Ishikawa (cell line): ENCODE measurements at regions not wholly inside any gene's neighbourhood (a gene's known extent, or its start where the extent isn't known, plus 50 kb on each side); places are given as distances from the start of the nearest gene placed in this dataset.

ENCODE experiments used
- CEBPB ChIP-seq: IDR thresholded peaks from 2 replicates; pipeline ENCODE4 v1.6.1; 2012
- CREB1 ChIP-seq: IDR thresholded peaks from 2 replicates; pipeline ENCODE4 v1.6.1; 2012; ENCODE audit warnings: low read depth
- EGR1 ChIP-seq: IDR thresholded peaks from 2 replicates; pipeline ENCODE4 v1.6.1; 2012
- EP300 ChIP-seq: IDR thresholded peaks from 2 replicates; pipeline ENCODE4 v1.6.1; 2012; ENCODE audit warnings: borderline replicate concordance
- FOXM1 ChIP-seq: IDR thresholded peaks from 2 replicates; pipeline ENCODE4 v1.6.1; 2012; ENCODE audit warnings: low read depth, borderline replicate concordance
- NFIC ChIP-seq: IDR thresholded peaks from 2 replicates; pipeline ENCODE4 v1.6.1; 2012
- RAD21 ChIP-seq: IDR thresholded peaks from 2 replicates; pipeline ENCODE4 v1.6.1; 2012; ENCODE audit warnings: low read depth
- TAF1 ChIP-seq: IDR thresholded peaks from 2 replicates; pipeline ENCODE4 v1.6.1; 2012; ENCODE audit warnings: low read depth, mild to moderate bottlenecking
- TCF12 ChIP-seq: IDR thresholded peaks from 2 replicates; pipeline ENCODE4 v1.6.1; 2012; ENCODE audit warnings: low read depth
- TEAD4 ChIP-seq: IDR thresholded peaks from 2 replicates; pipeline ENCODE4 v1.6.1; 2012
- YY1 ChIP-seq: IDR thresholded peaks from 2 replicates; pipeline ENCODE4 v1.6.1; 2012; ENCODE audit warnings: low read depth
- ZBTB7A ChIP-seq: IDR thresholded peaks from 2 replicates; pipeline ENCODE4 v1.6.1; 2012; ENCODE audit warnings: low read depth
- TF ChIP-seq, protein P1 (sequence below): IDR thresholded peaks from 2 replicates; pipeline ENCODE4 v1.6.1; 2012
- TF ChIP-seq, protein P2 (sequence below): IDR thresholded peaks from 2 replicates; pipeline ENCODE4 v1.6.1; 2012
- TF ChIP-seq, protein P3 (sequence below): IDR thresholded peaks from 2 replicates; pipeline ENCODE4 v1.6.1; 2012; ENCODE audit warnings: low read depth, mild to moderate bottlenecking

DNA sequence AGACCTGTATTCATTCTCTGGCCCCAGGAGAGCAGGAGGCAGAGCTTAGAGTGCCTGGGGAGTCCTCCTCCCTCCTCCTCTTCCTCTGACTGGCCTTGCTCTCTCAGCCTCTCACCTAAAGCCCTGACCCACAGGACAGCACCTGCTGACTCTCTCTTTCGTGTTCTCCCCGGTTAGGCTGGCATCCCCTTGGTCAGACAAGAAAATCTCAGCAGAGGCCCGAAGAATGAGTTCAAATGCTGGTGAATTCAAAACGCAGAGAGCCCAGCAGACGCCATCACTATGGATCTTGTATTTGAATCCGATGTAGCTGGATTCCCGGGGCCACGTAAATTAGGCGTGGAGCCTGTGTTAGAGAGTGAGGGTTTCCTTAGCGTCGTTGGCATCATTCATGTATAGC lies 255.3 kb downstream of the KLF6 start:
- TF ChIP-seq, protein P1, sequence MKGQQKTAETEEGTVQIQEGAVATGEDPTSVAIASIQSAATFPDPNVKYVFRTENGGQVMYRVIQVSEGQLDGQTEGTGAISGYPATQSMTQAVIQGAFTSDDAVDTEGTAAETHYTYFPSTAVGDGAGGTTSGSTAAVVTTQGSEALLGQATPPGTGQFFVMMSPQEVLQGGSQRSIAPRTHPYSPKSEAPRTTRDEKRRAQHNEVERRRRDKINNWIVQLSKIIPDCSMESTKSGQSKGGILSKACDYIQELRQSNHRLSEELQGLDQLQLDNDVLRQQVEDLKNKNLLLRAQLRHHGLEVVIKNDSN = no peak
- TF ChIP-seq, protein P2, sequence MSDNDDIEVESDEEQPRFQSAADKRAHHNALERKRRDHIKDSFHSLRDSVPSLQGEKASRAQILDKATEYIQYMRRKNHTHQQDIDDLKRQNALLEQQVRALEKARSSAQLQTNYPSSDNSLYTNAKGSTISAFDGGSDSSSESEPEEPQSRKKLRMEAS = no peak
- TF ChIP-seq EGR1 = no peak
- no peak for TF ChIP-seq TAF1
- no peak for TF ChIP-seq ZBTB7A
- TF ChIP-seq TEAD4 = no peak
- TF ChIP-seq, protein P3, sequence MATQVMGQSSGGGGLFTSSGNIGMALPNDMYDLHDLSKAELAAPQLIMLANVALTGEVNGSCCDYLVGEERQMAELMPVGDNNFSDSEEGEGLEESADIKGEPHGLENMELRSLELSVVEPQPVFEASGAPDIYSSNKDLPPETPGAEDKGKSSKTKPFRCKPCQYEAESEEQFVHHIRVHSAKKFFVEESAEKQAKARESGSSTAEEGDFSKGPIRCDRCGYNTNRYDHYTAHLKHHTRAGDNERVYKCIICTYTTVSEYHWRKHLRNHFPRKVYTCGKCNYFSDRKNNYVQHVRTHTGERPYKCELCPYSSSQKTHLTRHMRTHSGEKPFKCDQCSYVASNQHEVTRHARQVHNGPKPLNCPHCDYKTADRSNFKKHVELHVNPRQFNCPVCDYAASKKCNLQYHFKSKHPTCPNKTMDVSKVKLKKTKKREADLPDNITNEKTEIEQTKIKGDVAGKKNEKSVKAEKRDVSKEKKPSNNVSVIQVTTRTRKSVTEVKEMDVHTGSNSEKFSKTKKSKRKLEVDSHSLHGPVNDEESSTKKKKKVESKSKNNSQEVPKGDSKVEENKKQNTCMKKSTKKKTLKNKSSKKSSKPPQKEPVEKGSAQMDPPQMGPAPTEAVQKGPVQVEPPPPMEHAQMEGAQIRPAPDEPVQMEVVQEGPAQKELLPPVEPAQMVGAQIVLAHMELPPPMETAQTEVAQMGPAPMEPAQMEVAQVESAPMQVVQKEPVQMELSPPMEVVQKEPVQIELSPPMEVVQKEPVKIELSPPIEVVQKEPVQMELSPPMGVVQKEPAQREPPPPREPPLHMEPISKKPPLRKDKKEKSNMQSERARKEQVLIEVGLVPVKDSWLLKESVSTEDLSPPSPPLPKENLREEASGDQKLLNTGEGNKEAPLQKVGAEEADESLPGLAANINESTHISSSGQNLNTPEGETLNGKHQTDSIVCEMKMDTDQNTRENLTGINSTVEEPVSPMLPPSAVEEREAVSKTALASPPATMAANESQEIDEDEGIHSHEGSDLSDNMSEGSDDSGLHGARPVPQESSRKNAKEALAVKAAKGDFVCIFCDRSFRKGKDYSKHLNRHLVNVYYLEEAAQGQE = no peak
- no peak for TF ChIP-seq YY1
- no peak for TF ChIP-seq CREB1
- TF ChIP-seq CEBPB = no peak
- no peak for TF ChIP-seq TCF12
- TF ChIP-seq FOXM1 = no peak
- TF ChIP-seq EP300 = no peak
- no peak for TF ChIP-seq NFIC
- no peak for TF ChIP-seq RAD21

DNA sequence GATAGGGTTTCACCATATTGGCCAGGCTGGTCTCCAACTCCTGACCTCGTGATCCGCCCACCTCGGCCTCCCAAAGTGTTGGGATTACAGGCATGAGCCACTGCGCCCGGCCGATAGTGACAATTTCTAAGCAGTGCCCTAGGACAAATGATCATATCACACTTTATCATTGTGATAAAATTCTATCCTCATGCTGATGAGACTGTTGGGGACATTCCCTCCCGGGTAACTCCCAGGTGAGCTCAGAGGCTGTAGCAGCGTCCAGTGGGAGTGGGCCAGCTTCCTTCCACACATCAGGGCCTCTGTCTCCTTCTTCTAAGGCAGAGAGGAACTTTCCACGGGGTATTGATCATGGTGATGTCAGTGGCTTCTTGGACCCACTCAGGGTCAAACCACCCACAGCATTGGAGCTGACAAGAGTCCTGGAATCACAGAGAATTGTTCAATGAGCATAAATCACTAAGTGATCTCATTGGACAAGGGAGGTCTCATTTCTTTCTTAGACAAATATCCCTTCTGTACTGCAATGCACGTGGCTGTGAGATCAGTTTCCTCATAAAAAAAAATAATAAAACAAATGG lies 256.1 kb downstream of the KLF6 start:
- TF ChIP-seq EP300 = no peak
- TF ChIP-seq TAF1 = no peak

DNA sequence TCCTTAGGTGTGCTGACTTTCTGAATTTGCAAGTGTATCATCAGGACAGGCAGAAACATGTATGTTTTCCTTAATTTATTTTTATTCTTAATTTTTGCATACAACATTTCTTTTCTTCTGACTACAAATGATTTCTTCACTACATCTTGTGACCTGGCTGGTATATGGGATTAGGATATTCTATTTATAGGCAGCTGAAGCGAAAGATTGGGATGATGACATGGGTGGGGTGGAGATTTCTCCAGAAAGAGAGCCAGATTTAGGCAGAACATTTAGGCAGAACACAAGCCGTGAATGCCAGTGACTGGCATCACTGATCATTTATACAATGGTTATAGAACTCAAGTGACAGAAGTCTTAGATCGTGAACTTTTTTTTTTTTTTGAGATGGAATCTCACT lies 256.7 kb downstream of the KLF6 start:
- TF ChIP-seq TCF12 (no peak), RAD21 (no peak), TEAD4 (no peak), YY1 (no peak)

DNA sequence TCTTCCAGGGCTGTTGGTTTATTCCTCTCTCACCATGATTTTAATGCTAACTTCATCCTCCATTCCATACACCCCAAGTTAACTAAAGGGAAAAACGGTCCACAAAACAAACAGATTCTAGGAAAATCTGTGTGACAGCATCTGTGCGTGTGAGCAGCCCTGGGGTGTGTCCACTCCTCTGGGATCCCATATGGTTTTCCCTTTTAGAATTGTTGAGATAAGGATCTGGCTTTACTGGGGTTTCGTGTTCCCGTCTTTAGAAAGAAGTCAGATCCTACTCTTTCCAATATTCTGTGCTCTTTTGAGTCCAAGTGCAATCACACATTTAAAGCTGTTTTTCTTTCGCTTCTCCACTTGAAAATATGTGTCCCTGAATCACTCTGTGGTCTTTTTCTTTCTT lies 257.1 kb downstream of the KLF6 start:
- TF ChIP-seq EGR1 = no peak
- TF ChIP-seq YY1 = no peak
- no peak for TF ChIP-seq TEAD4
- no peak for TF ChIP-seq CEBPB
- no peak for TF ChIP-seq ZBTB7A
- no peak for TF ChIP-seq TCF12
- TF ChIP-seq CREB1 = no peak
- TF ChIP-seq TAF1 = no peak
- TF ChIP-seq, protein P2 = no peak
- TF ChIP-seq NFIC = no peak
- TF ChIP-seq, protein P1 = no peak
- no peak for TF ChIP-seq FOXM1
- TF ChIP-seq EP300 = no peak
- TF ChIP-seq RAD21 = no peak
- TF ChIP-seq, protein P3 = no peak

DNA sequence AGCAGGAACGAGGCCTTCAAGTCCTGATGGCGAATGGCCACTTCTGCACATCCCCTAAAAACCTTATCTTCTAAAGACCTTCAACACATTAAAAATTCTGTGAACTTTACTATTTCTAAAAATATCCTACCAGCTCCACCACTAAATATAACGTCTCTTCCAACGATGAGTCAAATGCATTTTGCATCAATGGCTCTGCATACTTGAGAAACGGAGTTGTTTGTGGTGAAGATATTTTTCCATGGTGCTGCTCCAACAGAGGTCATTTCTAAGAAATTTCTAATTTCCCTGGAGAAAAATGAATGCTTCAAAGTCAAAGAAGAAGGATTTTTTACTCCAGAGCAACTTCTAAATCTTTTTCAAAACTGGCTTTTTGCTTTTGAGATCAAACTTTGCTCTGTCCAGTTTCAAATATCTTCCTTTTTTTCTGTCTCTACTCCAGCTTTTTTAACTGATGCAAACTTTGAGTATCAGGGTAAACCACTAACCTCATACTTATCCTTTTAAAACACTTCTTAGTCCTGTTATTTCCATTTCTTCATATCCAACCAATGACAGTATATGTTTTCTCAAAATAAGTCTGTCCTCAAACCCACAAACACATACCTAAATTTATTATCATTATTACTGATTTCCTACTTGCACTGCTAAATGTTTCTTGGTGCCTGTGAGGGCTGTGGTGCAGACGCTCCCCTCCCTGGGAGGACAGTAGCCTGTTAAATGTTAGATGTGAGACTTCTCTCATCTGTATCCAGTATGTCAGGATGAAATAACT lies 258.1 kb downstream of the KLF6 start:
- no peak for TF ChIP-seq TCF12
- TF ChIP-seq EGR1 = no peak
- TF ChIP-seq ZBTB7A = no peak
- TF ChIP-seq TEAD4 = no peak

DNA sequence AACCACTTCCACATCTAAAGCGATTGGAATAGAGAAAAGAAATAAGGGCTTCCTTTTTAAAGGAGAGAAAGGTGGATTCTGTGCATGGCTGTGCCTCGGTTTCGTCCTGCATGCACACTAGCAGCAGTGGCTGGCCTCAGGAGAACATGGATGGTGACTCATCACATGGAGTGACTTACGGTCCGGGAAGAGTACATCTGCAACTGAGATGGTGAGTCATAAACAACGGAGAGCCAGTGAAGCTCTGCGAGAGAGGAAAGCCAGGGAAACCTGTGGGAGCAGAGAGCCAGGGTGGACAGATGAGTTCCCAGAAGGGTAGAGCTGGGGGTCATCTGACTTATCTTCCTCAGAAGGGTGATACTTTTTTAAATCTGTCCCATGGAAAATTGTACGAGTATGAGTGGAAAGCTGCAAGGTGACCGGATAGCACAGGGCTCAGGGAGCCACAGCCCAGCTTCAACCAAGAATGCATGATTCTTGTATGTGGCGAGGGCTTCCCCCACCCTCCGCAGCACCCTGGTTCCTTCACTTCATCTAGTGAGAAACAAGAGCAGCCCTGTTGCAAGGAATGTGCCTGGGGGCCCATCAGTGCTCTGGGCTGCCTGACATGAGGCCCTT lies 259.1 kb downstream of the KLF6 start:
- TF ChIP-seq TCF12 = no peak
- no peak for TF ChIP-seq RAD21
- TF ChIP-seq ZBTB7A = no peak
- TF ChIP-seq CREB1 = no peak
- TF ChIP-seq, protein P2 = no peak
- no peak for TF ChIP-seq YY1
- TF ChIP-seq FOXM1 = no peak
- TF ChIP-seq TAF1 = no peak
- TF ChIP-seq, protein P1 = no peak
- TF ChIP-seq NFIC = no peak
- no peak for TF ChIP-seq TEAD4
- TF ChIP-seq, protein P3 = no peak
- TF ChIP-seq EP300 = no peak
